Stimulated activated CD4-positive, alpha-beta T cell treated with anti-CD3 and anti-CD28 coated beads, Interleukin-1b, Interleukin-23, amount 100 ng/mL, for 4 hours (primary cell): ENCODE measurements at regions not wholly inside any gene's neighbourhood (a gene's known extent, or its start where the extent isn't known, plus 50 kb on each side); places are given as distances from the start of the nearest gene placed in this dataset.

Experiments used
- DNase-seq, 2 donors: peaks; one replicate each; pipeline ENCODE4 v3.0.0-alpha.2; 2020; ENCODE audit warnings: low read depth in 2 of 2

- no peak for DNase-seq
Observed at GRCh38 chr1:38263438-38263837, 216.8 kb upstream of the POU3F1 start.

GRCh38 chr1:38261574-38261973, 215.0 kb upstream of the POU3F1 start:
- no peak for DNase-seq

- DNase-seq = no peak
Observed at GRCh38 chr1:38258085-38258627, 211.6 kb upstream of the POU3F1 start.

GRCh38 chr1:38257374-38257773, 210.8 kb upstream of the POU3F1 start:
- DNase-seq = no peak

GRCh38 chr1:38256072-38256471, 209.5 kb upstream of the POU3F1 start:
- no peak for DNase-seq

- no peak for DNase-seq
Observed at GRCh38 chr1:38253314-38253713, 206.7 kb upstream of the POU3F1 start.

- DNase-seq = no peak
Observed at GRCh38 chr1:38250356-38250755, 203.8 kb upstream of the POU3F1 start.

GRCh38 chr1:38249001-38249400, 202.4 kb upstream of the POU3F1 start:
- no peak for DNase-seq

- DNase-seq = no peak
Observed at GRCh38 chr1:38246955-38247952, 200.7 kb upstream of the POU3F1 start.

GRCh38 chr1:38244218-38244845, 197.7 kb upstream of the POU3F1 start:
- no peak for DNase-seq

- DNase-seq = no peak
Observed at GRCh38 chr1:38243106-38243505, 196.5 kb upstream of the POU3F1 start.

- DNase-seq = no peak
Observed at GRCh38 chr1:38242506-38242905, 195.9 kb upstream of the POU3F1 start.

GRCh38 chr1:38241594-38242334, 195.2 kb upstream of the POU3F1 start:
- no peak for DNase-seq

- DNase-seq = no peak
Observed at GRCh38 chr1:38240618-38241017, 194.0 kb upstream of the POU3F1 start.

GRCh38 chr1:38239258-38239835, 192.8 kb upstream of the POU3F1 start:
- DNase-seq = no peak

- DNase-seq = no peak
Observed at GRCh38 chr1:38238294-38238693, 191.7 kb upstream of the POU3F1 start.

GRCh38 chr1:38235705-38236104, 189.1 kb upstream of the POU3F1 start:
- no peak for DNase-seq

- DNase-seq = no peak
Observed at GRCh38 chr1:38231941-38232340, 185.3 kb upstream of the POU3F1 start.

GRCh38 chr1:38228718-38229117, 182.1 kb upstream of the POU3F1 start:
- no peak for DNase-seq

GRCh38 chr1:38225745-38226144, 179.2 kb upstream of the POU3F1 start:
- DNase-seq = no peak

- DNase-seq = no peak
Observed at GRCh38 chr1:38223391-38223790, 176.8 kb upstream of the POU3F1 start.

GRCh38 chr1:38222891-38223290, 176.3 kb upstream of the POU3F1 start:
- no peak for DNase-seq
